B cell (primary cell): ENCODE measurements at regions not wholly inside any gene's neighbourhood (a gene's known extent, or its start where the extent isn't known, plus 50 kb on each side); places are given as distances from the start of the nearest gene placed in this dataset.

Experiments
- CTCF ChIP-seq: fragments of 200-600 bp; IDR thresholded peaks from one replicate; pipeline ENCODE4 v1.8.0; 2022; ENCODE audit warnings: antibody characterized with exemption, mild to moderate bottlenecking
- EZH2 ChIP-seq: IDR thresholded peaks from 2 replicates; pipeline ENCODE4 v1.6.1; 2012; ENCODE audit warnings: borderline replicate concordance, low read depth, mild to moderate bottlenecking, moderate library complexity, low read length; ENCODE audit not compliant: insufficient read depth, poor library complexity, severe bottlenecking

GRCh38 chr12:107497231-107497630, 188.4 kb upstream of the PWP1 start:
- no peak for TF ChIP-seq CTCF
- TF ChIP-seq EZH2: no peak
